OCI-LY1 (cell line): ENCODE measurements at regions not wholly inside any gene's neighbourhood (a gene's known extent, or its start where the extent isn't known, plus 50 kb on each side); places are given as distances from the start of the nearest gene placed in this dataset.

Experiments
- CTCF ChIP-seq: fragments of 200-600 bp; sonication (generic), shearing (Covaris generic); IDR thresholded peaks from 2 replicates; pipeline ENCODE4 v1.5.1; 2017; ENCODE audit warnings: mild to moderate bottlenecking, antibody characterized with exemption, low read length, moderate library complexity, mixed read lengths
- EZH2 ChIP-seq: fragments of 200-600 bp; sonication (generic), shearing (Covaris generic); IDR thresholded peaks from 2 replicates; pipeline ENCODE4 v1.8.0; 2017; ENCODE audit warnings: borderline replicate concordance, mixed run types, mild to moderate bottlenecking, antibody characterized with exemption, low read length, moderate library complexity, mixed read lengths

DNA sequence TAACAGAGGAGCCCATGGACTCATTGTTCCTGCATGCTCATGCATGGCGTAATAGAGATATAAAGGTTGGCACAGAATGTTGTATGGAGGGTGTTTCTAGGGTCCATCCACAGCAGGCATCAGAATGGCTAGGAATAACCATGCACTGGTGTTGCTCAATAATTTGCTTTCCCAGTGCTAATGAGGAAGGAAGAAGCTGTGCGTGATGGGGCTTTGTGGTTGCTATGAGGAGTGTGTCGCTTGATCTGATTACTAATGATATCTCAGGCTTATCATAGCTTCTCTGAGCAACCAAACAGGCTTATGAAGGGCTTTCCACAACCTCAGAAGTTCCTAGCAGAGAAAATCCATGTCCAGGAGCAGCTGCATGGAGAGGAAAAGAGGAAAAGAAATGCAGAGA lies 151.3 kb upstream of the TRPC7 start:
- TF ChIP-seq CTCF (no peak), EZH2 (no peak)
